Activated naive CD4-positive, alpha-beta T cell treated with anti-CD3 and anti-CD28 coated beads, Interleukin-2, amount 10 ng/mL, durations not matched to agents 7 days and 5 days (primary cell): ENCODE measurements at regions not wholly inside any gene's neighbourhood (a gene's known extent, or its start where the extent isn't known, plus 50 kb on each side); places are given as distances from the start of the nearest gene placed in this dataset.
"Not testable (repeated sequence)": the region's sequence is repeated elsewhere in the genome, so short reads cannot be mapped to it uniquely, and the experiment has no call there.

ENCODE experiments used
- CTCF ChIA-PET: fragments of 350-600 bp; sonication (Branson Sonifier 250); formaldehyde crosslinking; loops from one replicate; lab custom pipeline; 2021; ENCODE audit warnings: antibody characterized with exemption; lab: Charles Lee
- DNase-seq: peaks from one replicate; pipeline ENCODE4 v3.0.0-alpha.2; 2020
- H3K27ac Mint-ChIP-seq: one replicate; pipeline ENCODE4 v1.8.0; 2021; ENCODE audit warnings: mild to moderate bottlenecking, moderate library complexity, mixed read lengths
- H3K27me3 Mint-ChIP-seq: one replicate; pipeline ENCODE4 v1.8.0; 2021; ENCODE audit warnings: mild to moderate bottlenecking, mixed read lengths
- H3K36me3 Mint-ChIP-seq: one replicate; pipeline ENCODE4 v1.8.0; 2021; ENCODE audit warnings: mixed read lengths
- H3K4me1 Mint-ChIP-seq: one replicate; pipeline ENCODE4 v1.8.0; 2021; ENCODE audit warnings: mixed read lengths
- H3K4me3 Mint-ChIP-seq: one replicate; pipeline ENCODE4 v1.8.0; 2021; ENCODE audit warnings: mild to moderate bottlenecking, moderate library complexity, mixed read lengths
- H3K9me3 Mint-ChIP-seq: one replicate; pipeline ENCODE4 v1.8.0; 2021; ENCODE audit warnings: mixed read lengths

GRCh38 chr12:27871946-27872345 lies 91.9 kb upstream of the MANSC4 start:
- Mint-ChIP-seq H3K4me3 (no peak overlapping the region), H3K36me3 (no peaks in the 10 kb centered on the region), H3K9me3 (no peaks in the 10 kb centered on the region), H3K27me3 (no peaks in the 10 kb centered on the region), H3K4me1 (peaks cover 8% of the 10 kb centered on the region), H3K27ac (no peak overlapping the region)
- no peak for DNase-seq
- CTCF ChIA-PET, result no interaction called here

GRCh38 chr12:27870939-27871338 lies 90.9 kb upstream of the MANSC4 start:
- H3K4me3 Mint-ChIP-seq, result no peak overlapping the region
- CTCF ChIA-PET, result no interaction called here
- H3K36me3 Mint-ChIP-seq, result no peaks in the 10 kb centered on the region

DNA sequence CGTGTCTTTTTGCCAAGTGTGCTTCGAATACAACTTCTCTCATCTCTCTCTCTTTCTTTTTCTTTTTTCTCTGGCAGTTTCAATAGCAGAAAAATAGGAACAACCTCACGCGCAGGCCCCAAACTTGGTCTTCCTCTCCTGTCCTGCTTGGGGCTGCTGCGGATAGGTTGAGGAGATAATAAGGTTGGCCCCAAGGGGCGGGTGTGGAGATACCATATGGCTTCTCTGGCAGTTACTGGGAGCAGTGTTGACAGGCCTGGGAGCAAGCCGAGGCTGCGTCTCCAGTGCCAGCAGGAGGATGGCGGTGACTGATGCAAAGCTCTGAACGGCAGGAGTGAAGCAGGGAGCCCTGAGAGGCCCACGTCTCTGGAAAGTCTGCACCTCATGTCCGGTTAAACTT lies 89.5 kb upstream of the MANSC4 start:
- no peaks in the 10 kb centered on the region for H3K27me3 Mint-ChIP-seq
- CTCF ChIA-PET, result no interaction called here
- no peaks in the 10 kb centered on the region for H3K9me3 Mint-ChIP-seq
- no peak overlapping the region for H3K4me3 Mint-ChIP-seq
- H3K4me1 Mint-ChIP-seq, result peaks cover 13% of the 10 kb centered on the region
- no peak overlapping the region for H3K27ac Mint-ChIP-seq
- no peaks in the 10 kb centered on the region for H3K36me3 Mint-ChIP-seq
- DNase-seq, result no peak

More at GRCh38 chr12:27870939-27871338, 90.9 kb upstream of the MANSC4 start:
- H3K9me3 Mint-ChIP-seq, result no peaks in the 10 kb centered on the region
- H3K27ac Mint-ChIP-seq, result no peak overlapping the region
- DNase-seq, result no peak
- peaks cover 8% of the 10 kb centered on the region for H3K4me1 Mint-ChIP-seq
- H3K27me3 Mint-ChIP-seq, result no peaks in the 10 kb centered on the region

DNA sequence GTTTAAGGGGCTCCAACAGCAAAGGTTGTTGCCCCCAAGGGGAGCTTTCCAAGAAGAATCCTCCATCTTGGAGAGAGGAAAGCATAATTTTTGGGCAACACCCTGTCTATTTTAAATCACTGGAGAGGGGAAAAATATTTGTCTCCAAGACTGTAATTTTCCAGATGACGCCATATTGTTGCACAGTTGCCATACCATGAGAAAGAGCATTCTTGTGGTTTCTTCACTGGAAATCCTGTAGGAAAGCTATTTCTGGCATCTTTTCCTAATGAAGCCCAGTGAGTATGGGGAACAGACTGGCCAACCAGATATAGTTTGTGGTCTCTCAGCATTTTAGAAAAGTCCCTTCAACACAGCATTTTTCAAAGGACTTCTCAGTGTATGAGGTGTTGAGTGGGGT lies 88.1 kb upstream of the MANSC4 start:
- H3K27me3 Mint-ChIP-seq, result no peaks in the 10 kb centered on the region
- CTCF ChIA-PET, result no interaction called here
- no peak overlapping the region for H3K27ac Mint-ChIP-seq
- H3K36me3 Mint-ChIP-seq, result no peaks in the 10 kb centered on the region
- H3K9me3 Mint-ChIP-seq, result no peaks in the 10 kb centered on the region
- no peak for DNase-seq
- H3K4me3 Mint-ChIP-seq, result no peak overlapping the region
- H3K4me1 Mint-ChIP-seq, result peaks cover 20% of the 10 kb centered on the region

- H3K4me1 Mint-ChIP-seq, result peaks cover 20% of the 10 kb centered on the region
- H3K9me3 Mint-ChIP-seq, result no peaks in the 10 kb centered on the region
- H3K4me3 Mint-ChIP-seq, result no peak overlapping the region
- no peaks in the 10 kb centered on the region for H3K36me3 Mint-ChIP-seq
- H3K27me3 Mint-ChIP-seq, result no peaks in the 10 kb centered on the region
- CTCF ChIA-PET, result no interaction called here
- DNase-seq, result no peak
- H3K27ac Mint-ChIP-seq, result no peak overlapping the region
Observed at GRCh38 chr12:27866373-27867101, 86.5 kb upstream of the MANSC4 start.

DNA sequence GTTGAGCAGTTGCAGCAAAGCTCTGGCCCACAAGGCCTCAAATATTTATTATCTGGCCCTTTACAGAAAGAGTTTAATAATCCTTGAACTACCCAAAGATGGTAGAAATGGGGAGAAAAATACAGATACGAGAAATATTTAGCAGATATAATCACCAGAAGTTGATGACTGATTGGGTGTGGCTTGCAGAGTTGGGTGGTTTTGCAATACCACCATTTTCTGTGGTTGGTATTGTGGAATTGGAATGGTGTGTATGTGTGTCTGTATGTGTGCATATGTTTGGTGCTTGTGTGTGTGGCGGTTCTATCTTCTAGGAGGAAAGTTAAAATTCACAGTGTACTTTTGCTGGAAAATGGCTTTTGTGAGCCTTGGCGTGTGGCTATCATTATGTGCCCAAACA lies 85.4 kb upstream of the MANSC4 start:
- Mint-ChIP-seq H3K27me3 (no peaks in the 10 kb centered on the region), H3K4me1 (peaks cover 13% of the 10 kb centered on the region), H3K27ac (no peak overlapping the region), H3K4me3 (no peak overlapping the region), H3K36me3 (no peaks in the 10 kb centered on the region), H3K9me3 (no peaks in the 10 kb centered on the region)
- no peak for DNase-seq
- CTCF ChIA-PET, result no interaction called here

DNA sequence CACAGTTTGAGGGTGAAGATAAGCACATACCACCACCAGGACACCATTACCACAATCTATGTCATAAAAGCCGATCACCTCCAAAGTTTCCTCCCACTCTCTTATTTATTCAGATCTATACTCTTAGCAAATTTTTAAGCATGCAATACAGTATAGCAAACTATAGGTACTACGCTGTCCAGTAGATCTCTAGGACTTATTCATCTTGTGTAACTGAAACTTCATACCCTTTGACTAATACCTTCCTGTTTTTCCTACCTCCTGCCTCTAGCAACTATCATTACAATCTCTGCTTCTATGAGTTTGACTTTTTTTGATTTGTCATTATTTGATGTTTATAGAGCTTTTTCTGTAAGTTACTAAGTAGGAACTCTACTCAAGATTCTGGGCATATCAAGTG lies 84.5 kb upstream of the MANSC4 start:
- H3K36me3 Mint-ChIP-seq, result no peaks in the 10 kb centered on the region
- CTCF ChIA-PET, result no interaction called here
- H3K27me3 Mint-ChIP-seq, result no peaks in the 10 kb centered on the region
- no peak for DNase-seq
- peaks cover 13% of the 10 kb centered on the region for H3K4me1 Mint-ChIP-seq
- no peaks in the 10 kb centered on the region for H3K9me3 Mint-ChIP-seq
- no peak overlapping the region for H3K27ac Mint-ChIP-seq
- no peak overlapping the region for H3K4me3 Mint-ChIP-seq

DNA sequence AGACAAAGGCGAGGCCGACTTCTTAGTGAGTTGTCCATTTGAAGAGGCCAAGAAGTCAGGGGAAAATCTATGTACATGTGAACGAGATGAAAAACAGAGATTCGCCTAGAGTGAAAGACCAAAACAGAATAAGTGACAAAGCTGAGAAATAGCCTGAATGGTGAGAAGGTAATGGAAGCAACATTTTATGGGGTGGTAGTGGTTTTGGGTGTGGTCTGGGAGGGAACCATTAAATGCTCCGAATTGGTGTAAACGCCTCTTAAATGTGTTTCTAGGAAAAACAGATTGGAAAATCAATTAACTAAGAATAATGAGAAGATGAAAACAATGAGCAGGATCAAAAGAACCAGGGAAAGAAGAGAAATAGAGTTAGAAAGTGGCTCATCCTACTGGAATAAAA lies 83.8 kb upstream of the MANSC4 start:
- H3K4me1 Mint-ChIP-seq, result peaks cover 13% of the 10 kb centered on the region
- H3K27ac Mint-ChIP-seq, result no peak overlapping the region
- DNase-seq, result no peak
- no peaks in the 10 kb centered on the region for H3K27me3 Mint-ChIP-seq
- no peaks in the 10 kb centered on the region for H3K9me3 Mint-ChIP-seq
- H3K36me3 Mint-ChIP-seq, result no peaks in the 10 kb centered on the region
- H3K4me3 Mint-ChIP-seq, result no peak overlapping the region
- CTCF ChIA-PET, result no interaction called here

DNA sequence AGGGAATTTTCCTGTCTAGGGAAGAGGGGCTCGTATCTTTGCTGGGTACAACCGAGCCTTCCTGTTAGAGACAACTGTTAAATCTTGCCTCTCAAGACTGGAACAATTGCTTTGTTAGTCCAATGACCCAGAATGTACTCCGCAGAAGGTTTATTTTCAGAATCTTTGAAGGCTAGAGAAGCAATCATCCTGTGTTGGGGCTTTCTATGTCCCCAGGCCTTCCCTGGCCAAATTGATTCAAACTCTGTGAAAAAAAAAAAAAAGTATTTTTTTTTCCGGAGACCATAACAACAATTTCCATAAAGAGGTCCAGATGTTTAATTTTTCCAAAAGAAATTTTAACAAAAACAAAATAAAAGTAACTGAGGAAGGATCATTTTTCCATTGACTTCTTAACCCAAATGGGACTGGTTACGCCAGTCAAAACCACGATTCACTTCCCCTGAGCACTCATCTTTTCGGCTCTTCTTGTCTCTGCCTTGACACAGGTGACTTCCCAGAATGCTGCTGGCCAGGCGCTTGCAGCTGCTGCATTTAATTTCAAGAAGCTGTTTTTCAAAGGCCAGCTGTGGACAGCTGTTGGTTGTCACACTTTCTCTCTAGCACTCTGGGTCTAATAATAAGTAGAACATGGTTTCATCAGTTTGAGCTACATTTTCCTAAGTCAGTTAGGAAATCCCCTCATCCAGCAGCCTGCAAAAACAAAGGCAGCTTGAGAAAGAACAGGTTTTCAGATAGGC lies 81.6 kb upstream of the MANSC4 start:
- no peak for DNase-seq
- Mint-ChIP-seq H3K9me3 (no peaks in the 10 kb centered on the region), H3K36me3 (no peaks in the 10 kb centered on the region), H3K27ac (no peak overlapping the region), H3K4me3 (no peak overlapping the region), H3K4me1 (peaks cover 13% of the 10 kb centered on the region), H3K27me3 (no peaks in the 10 kb centered on the region)
- CTCF ChIA-PET, result interaction anchor here (0.9 kb wide), 1 partner anchor 128 kb away, joined by 3 read pairs; no protein-coding TSS in a partner anchor

- Mint-ChIP-seq H3K4me3 (no peak overlapping the region), H3K4me1 (peaks cover 8% of the 10 kb centered on the region), H3K27me3 (no peaks in the 10 kb centered on the region), H3K9me3 (no peaks in the 10 kb centered on the region), H3K36me3 (no peaks in the 10 kb centered on the region), H3K27ac (no peak overlapping the region)
- CTCF ChIA-PET, result no interaction called here
- DNase-seq, result no peak
Observed at GRCh38 chr12:27859648-27860047, 79.6 kb upstream of the MANSC4 start.

GRCh38 chr12:27857006-27857405 lies 77.0 kb upstream of the MANSC4 start:
- not testable (repeated sequence) for H3K4me3 Mint-ChIP-seq, H3K4me1 Mint-ChIP-seq

DNA sequence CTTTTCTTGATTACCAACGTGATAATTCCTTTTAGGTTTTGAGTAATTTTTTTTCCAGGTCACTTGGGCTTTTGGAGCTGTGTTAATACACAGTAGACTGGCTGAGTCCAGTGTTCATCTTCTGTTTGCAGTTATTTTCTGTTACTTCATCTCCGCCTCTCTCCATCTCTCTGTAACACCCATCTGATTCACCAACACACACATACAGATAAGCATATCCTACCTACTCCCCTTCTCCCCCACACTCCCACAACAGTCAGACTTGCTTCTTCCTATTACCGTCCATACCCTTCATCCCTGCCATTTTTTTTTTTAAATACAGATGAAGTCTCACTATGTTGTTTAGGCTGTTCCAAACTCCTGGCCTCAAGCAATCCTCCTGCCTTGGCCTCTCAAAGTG lies 72.7 kb upstream of the MANSC4 start:
- Mint-ChIP-seq H3K4me3 (no peak overlapping the region), H3K27ac (no peak overlapping the region), H3K36me3 (no peaks in the 10 kb centered on the region), H3K27me3 (peaks cover 4% of the 10 kb centered on the region), H3K4me1 (no peaks in the 10 kb centered on the region), H3K9me3 (peaks cover 4% of the 10 kb centered on the region)
- CTCF ChIA-PET, result no interaction called here
- DNase-seq, result no peak

More at GRCh38 chr12:27857006-27857405, 77.0 kb upstream of the MANSC4 start:
- CTCF ChIA-PET, H3K36me3 Mint-ChIP-seq, DNase-seq, H3K9me3 Mint-ChIP-seq, H3K27ac Mint-ChIP-seq, H3K27me3 Mint-ChIP-seq: not testable (repeated sequence)
